Loucy (cell line): ENCODE measurements at regions not wholly inside any gene's neighbourhood (a gene's known extent, or its start where the extent isn't known, plus 50 kb on each side); places are given as distances from the start of the nearest gene placed in this dataset.

Experiments used
- H2AFZ ChIP-seq: fragments of 200-600 bp; sonication (generic); 2 replicates; pipeline ENCODE4 v1.6.0; 2016; ENCODE audit warnings: antibody characterized with exemption, mild to moderate bottlenecking, low read length, moderate library complexity
- H3F3A ChIP-seq: fragments of 200-600 bp; 2 replicates; pipeline ENCODE4 v1.6.0; 2016; ENCODE audit warnings: antibody characterized with exemption, low read depth, mild to moderate bottlenecking
- H3K27me3 ChIP-seq: fragments of 200-600 bp; sonication (generic); 2 replicates; pipeline ENCODE4 v1.6.1; 2014; ENCODE audit warnings: low read length, mild to moderate bottlenecking; ENCODE audit not compliant: insufficient read depth, poor library complexity, severe bottlenecking
- H3K36me3 ChIP-seq: fragments of 200-600 bp; sonication (generic); 2 replicates; pipeline ENCODE4 v1.6.1; 2016; ENCODE audit warnings: low read length; ENCODE audit not compliant: insufficient read depth
- H3K4me1 ChIP-seq: fragments of 200-600 bp; sonication (generic); 2 replicates; pipeline ENCODE4 v1.5.1; 2014; ENCODE audit warnings: low read length, mild to moderate bottlenecking; ENCODE audit not compliant: insufficient read depth, poor library complexity, severe bottlenecking
- H3K4me2 ChIP-seq: fragments of 200-600 bp; sonication (generic); 2 replicates; pipeline ENCODE4 v1.6.0; 2014; ENCODE audit warnings: antibody characterized with exemption, low read length, low read depth, mild to moderate bottlenecking; ENCODE audit not compliant: poor library complexity, severe bottlenecking
- H3K4me3 ChIP-seq: fragments of 200-600 bp; sonication (generic); 2 replicates; pipeline ENCODE4 v1.5.1; 2014; ENCODE audit warnings: low read length, mild to moderate bottlenecking, mixed read lengths; ENCODE audit not compliant: poor library complexity, severe bottlenecking
- H3K79me2 ChIP-seq: fragments of 200-600 bp; sonication (generic); 2 replicates; pipeline ENCODE4 v1.6.1; 2014; ENCODE audit warnings: low read length; ENCODE audit not compliant: insufficient read depth
- H3K9ac ChIP-seq: fragments of 200-600 bp; sonication (generic); 2 replicates; pipeline ENCODE4 v1.6.0; 2014; ENCODE audit warnings: mild to moderate bottlenecking, low read depth, low read length, moderate library complexity; ENCODE audit not compliant: poor library complexity, severe bottlenecking
- H3K9me2 ChIP-seq: fragments of 200-600 bp; sonication (generic); replicated peaks from 2 replicates; pipeline ENCODE4 v1.6.1; 2016; ENCODE audit warnings: low read depth, low read length, mixed read lengths
- H3K9me3 ChIP-seq: fragments of 200-600 bp; sonication (generic); 2 replicates; pipeline ENCODE4 v1.6.1; 2014; ENCODE audit warnings: mild to moderate bottlenecking, antibody characterized with exemption, low read length, low read depth; ENCODE audit not compliant: insufficient read depth
- H4K20me1 ChIP-seq: fragments of 200-600 bp; sonication (generic); 2 replicates; pipeline ENCODE4 v1.6.0; 2014; ENCODE audit warnings: antibody characterized with exemption, low read length, mild to moderate bottlenecking; ENCODE audit not compliant: insufficient read depth, poor library complexity, severe bottlenecking
- EZH2phosphoT487 ChIP-seq: fragments of 200-600 bp; IDR thresholded peaks from 2 replicates; pipeline ENCODE4 v1.6.1; 2018; ENCODE audit warnings: antibody characterized with exemption, mild to moderate bottlenecking, moderate library complexity, borderline replicate concordance
- TF ChIP-seq, protein P1 (sequence below): fragments of 200-600 bp; sonication (generic); conservative IDR thresholded peaks from 2 replicates; pipeline ENCODE4 v1.5.1; 2014; ENCODE audit warnings: mild to moderate bottlenecking, antibody characterized with exemption, low read length

DNA sequence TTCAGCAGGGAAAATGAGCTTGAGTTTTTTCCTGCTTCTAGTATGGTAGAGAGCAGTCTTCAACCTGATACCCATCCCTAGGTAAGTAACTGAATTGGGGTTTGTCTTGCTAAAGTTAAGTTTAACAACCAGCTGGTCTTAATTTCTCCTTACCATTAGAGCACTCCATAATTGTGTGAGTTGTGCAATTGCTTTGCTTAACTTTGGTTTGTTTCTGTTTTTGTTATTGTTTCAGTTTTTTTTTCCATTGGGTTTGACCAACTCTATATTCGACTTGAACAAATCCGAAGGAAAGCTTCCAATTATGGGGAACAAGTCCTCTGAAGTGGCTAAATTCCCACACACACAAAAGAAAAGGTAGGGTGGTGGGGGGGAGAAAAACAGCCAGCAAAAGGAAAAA is 641.1 kb downstream of the PLA2G4A start:
- H3K9me3 ChIP-seq = no peaks in the 10 kb centered on the region
- H4K20me1 ChIP-seq = no peaks in the 10 kb centered on the region
- no peak overlapping the region for H3K4me2 ChIP-seq
- no peak overlapping the region for H3K9ac ChIP-seq
- H3K36me3 ChIP-seq = no peaks in the 10 kb centered on the region
- H3K4me1 ChIP-seq = no peaks in the 10 kb centered on the region
- no peaks in the 10 kb centered on the region for H3K27me3 ChIP-seq
- no peak overlapping the region for H2AFZ ChIP-seq
- no peaks in the 10 kb centered on the region for H3K9me2 ChIP-seq
- no peak overlapping the region for H3K4me3 ChIP-seq
- TF ChIP-seq, protein P1, sequence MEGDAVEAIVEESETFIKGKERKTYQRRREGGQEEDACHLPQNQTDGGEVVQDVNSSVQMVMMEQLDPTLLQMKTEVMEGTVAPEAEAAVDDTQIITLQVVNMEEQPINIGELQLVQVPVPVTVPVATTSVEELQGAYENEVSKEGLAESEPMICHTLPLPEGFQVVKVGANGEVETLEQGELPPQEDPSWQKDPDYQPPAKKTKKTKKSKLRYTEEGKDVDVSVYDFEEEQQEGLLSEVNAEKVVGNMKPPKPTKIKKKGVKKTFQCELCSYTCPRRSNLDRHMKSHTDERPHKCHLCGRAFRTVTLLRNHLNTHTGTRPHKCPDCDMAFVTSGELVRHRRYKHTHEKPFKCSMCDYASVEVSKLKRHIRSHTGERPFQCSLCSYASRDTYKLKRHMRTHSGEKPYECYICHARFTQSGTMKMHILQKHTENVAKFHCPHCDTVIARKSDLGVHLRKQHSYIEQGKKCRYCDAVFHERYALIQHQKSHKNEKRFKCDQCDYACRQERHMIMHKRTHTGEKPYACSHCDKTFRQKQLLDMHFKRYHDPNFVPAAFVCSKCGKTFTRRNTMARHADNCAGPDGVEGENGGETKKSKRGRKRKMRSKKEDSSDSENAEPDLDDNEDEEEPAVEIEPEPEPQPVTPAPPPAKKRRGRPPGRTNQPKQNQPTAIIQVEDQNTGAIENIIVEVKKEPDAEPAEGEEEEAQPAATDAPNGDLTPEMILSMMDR = no peak
- no peak for TF ChIP-seq EZH2phosphoT487
- no peaks in the 10 kb centered on the region for H3K79me2 ChIP-seq
- no peaks in the 10 kb centered on the region for H3F3A ChIP-seq

DNA sequence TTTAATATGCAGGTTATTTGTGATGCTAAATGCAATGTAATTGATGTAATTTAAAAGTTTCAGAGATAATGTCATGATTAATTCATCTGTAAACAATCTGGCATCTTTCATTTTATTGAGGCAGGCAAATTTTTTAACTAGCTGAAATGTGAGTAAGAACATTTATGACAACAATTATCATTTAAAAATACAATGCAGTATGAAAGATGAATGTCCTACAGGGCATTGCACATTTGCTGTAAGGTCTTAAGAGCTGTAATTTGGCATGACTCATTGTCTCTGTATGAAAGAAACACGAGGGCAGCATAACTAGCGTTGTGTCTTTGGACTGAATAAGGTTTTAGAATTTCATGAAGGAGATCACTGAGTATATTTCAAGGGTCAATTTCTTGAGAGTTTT is 642.8 kb downstream of the PLA2G4A start:
- no peak overlapping the region for H3K4me2 ChIP-seq
- H3K36me3 ChIP-seq = no peaks in the 10 kb centered on the region
- no peaks in the 10 kb centered on the region for H3F3A ChIP-seq
- H3K9me3 ChIP-seq = no peaks in the 10 kb centered on the region
- no peaks in the 10 kb centered on the region for H3K27me3 ChIP-seq
- H3K4me1 ChIP-seq = no peaks in the 10 kb centered on the region
- no peak overlapping the region for H2AFZ ChIP-seq
- no peaks in the 10 kb centered on the region for H4K20me1 ChIP-seq
- no peaks in the 10 kb centered on the region for H3K9me2 ChIP-seq
- TF ChIP-seq EZH2phosphoT487 = no peak
- TF ChIP-seq, protein P1 = no peak
- H3K9ac ChIP-seq = no peak overlapping the region
- H3K4me3 ChIP-seq = no peak overlapping the region
- H3K79me2 ChIP-seq = no peaks in the 10 kb centered on the region

DNA sequence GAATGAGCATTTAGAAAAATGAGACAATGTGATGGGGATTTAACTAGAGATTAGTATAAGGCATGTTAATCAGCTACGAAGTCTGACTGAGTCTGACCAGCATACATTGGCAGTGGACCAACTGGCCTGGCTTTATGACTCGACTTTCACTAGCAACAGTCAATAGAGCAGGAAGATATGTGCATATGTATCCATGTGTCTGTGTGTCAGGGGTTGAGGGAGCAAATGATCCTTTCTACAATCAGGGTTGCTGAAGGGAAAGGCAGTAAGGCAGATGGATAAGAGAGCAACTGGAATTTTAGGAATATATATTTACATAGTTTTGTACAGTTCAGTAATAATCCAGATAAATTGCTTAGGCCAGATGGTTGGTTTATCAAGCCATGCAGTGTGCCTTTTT is 645.6 kb downstream of the PLA2G4A start:
- TF ChIP-seq EZH2phosphoT487 = no peak
- TF ChIP-seq, protein P1 = no peak
- Histone ChIP-seq H3K4me2 (no peak overlapping the region), H3K4me3 (no peak overlapping the region), H4K20me1 (no peaks in the 10 kb centered on the region), H3K9me3 (no peaks in the 10 kb centered on the region), H3K79me2 (no peaks in the 10 kb centered on the region), H3K36me3 (no peaks in the 10 kb centered on the region), H3K4me1 (no peaks in the 10 kb centered on the region), H2AFZ (no peak overlapping the region), H3K27me3 (no peaks in the 10 kb centered on the region), H3K9ac (no peak overlapping the region), H3F3A (no peaks in the 10 kb centered on the region), H3K9me2 (no peaks in the 10 kb centered on the region)
